ENCODE measurements at regions not wholly inside any gene's neighbourhood (a gene's known extent, or its start where the extent isn't known, plus 50 kb on each side); places are given as distances from the start of the nearest gene placed in this dataset.

- TF ChIP-seq CTCF (IDR thresholded peaks at IDR 0.05) (no peak), POLR2A (IDR thresholded peaks at IDR 0.05) (no peak)
These were observed 462.1 kb downstream of the ICE1 start for GRCh38 chr5:5884593-5884992.
